H1 (cell line): ENCODE measurements at regions not wholly inside any gene's neighbourhood (a gene's known extent, or its start where the extent isn't known, plus 50 kb on each side); places are given as distances from the start of the nearest gene placed in this dataset.

Source experiments
- CREB1 ChIP-seq: IDR thresholded peaks from 2 replicates; pipeline ENCODE4 v1.6.1; 2012; ENCODE audit warnings: inconsistent platforms
- EZH2 ChIP-seq: fragments of 200-600 bp; sonication (generic); IDR thresholded peaks from 2 replicates; pipeline ENCODE4 v1.7.1; 2012; ENCODE audit warnings: low read depth, mild to moderate bottlenecking, moderate library complexity, low read length, inconsistent platforms; ENCODE audit not compliant: severe bottlenecking
- GABPA ChIP-seq: IDR thresholded peaks from 2 replicates; pipeline ENCODE4 v1.6.1; 2011; ENCODE audit warnings: mild to moderate bottlenecking, low read length, moderate library complexity, borderline replicate concordance; ENCODE audit not compliant: insufficient read depth
- HDAC2 ChIP-seq, 2 experiments: fragments of 300-600 bp in 1 of 2; sonication (generic) in 1 of 2; IDR thresholded peaks; 2 replicates each; pipeline ENCODE4 v1.6.1; 2011 to 2012; ENCODE audit warnings: low read depth in 2 of 2, low read length in 2 of 2, mild to moderate bottlenecking in 2 of 2, moderate library complexity in 2 of 2, borderline replicate concordance in 1 of 2, inconsistent platforms in 1 of 2
- SP1 ChIP-seq: IDR thresholded peaks from 2 replicates; pipeline ENCODE4 v1.6.1; 2011; ENCODE audit warnings: low read depth, low read length
- SRF ChIP-seq: IDR thresholded peaks from 2 replicates; pipeline ENCODE4 v1.6.1; 2011; ENCODE audit warnings: mild to moderate bottlenecking, low read depth, low read length, moderate library complexity
- SUZ12 ChIP-seq: fragments of 200-600 bp; sonication (generic); IDR thresholded peaks from 2 replicates; pipeline ENCODE4 v1.6.1; 2012; ENCODE audit warnings: mild to moderate bottlenecking, inconsistent platforms, low read length, moderate library complexity, mixed read lengths
- TBP ChIP-seq: IDR thresholded peaks from 2 replicates; pipeline ENCODE4 v1.6.1; 2011; ENCODE audit warnings: low read depth, low read length, improper control_type of control experiment
- YY1 ChIP-seq: IDR thresholded peaks from 2 replicates; pipeline ENCODE4 v1.6.1; 2011; ENCODE audit warnings: low read depth, mild to moderate bottlenecking, low read length

DNA sequence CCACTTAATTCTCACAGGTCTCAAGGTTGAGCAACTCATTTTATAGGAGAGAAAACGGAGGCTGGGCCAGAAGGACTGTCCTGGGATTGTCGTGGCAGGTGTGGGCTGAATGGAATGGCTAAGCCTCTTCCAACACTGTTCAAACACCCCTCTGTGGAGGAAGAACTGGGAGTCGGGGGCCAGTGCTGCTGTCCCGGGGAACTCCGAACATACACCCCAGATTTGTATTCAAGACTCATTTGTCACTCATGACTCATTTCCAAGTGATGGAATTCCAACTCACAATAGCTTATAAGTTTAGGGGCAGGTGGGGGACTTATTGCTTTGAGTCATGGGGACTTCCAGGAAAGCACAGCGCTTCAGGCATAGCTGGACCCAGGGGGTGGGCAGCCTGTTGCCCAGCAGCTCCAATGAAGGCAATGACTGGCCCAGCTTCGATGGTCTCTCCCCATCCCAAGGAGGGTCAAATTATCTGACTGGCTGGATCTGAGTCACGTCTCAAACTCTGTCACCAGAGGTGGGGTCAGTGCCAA, 72.5 kb downstream of the TM2D3 start (continued):
- TF ChIP-seq SUZ12 = no peak
- no peak for TF ChIP-seq HDAC2 (IDR thresholded peaks at IDR 0.05; ENCODE audit: borderline replicate concordance in 1 of 2, low read depth in 2 of 2, low read length in 2 of 2)
- TF ChIP-seq CREB1 = no peak
- TF ChIP-seq SP1 = no peak
- TF ChIP-seq TBP = no peak
- TF ChIP-seq SRF = no peak
- TF ChIP-seq EZH2 = no peak
- TF ChIP-seq YY1 = no peak
- TF ChIP-seq GABPA = no peak
- TF ChIP-seq, all 59 proteins: peak for 0
